Stimulated activated CD8-positive, alpha-beta memory T cell treated with anti-CD3 and anti-CD28 coated beads, Interleukin-15, amount 100 ng/mL, for 4 hours (primary cell): ENCODE measurements at regions not wholly inside any gene's neighbourhood (a gene's known extent, or its start where the extent isn't known, plus 50 kb on each side); places are given as distances from the start of the nearest gene placed in this dataset.

Experiments used
- DNase-seq, 2 donors: peaks; one replicate each; pipeline ENCODE4 v3.0.0-alpha.2; 2020; ENCODE audit warnings: low read depth in 2 of 2

DNA sequence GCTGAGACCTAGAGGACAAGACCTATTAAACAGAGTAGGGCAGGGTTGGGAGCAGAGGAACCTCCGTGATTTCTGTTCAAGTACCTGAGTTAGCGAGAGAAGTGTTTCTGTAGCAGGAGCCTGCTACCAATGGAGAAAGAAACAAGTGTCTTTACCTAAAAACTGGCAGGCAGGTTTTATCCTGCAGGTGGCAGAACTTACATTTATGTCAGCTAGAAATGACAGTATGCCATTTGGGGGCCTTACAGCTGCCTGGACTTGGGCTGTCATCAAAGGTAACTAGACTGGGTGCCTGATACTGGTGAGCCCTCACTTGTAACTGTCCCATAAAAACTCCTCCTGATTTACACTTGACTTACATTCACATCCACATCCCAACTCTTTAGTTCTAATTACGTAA, 185.3 kb upstream of the MIR17HG start:
- DNase-seq: no peak

- no peak for DNase-seq
Measured at GRCh38 chr13:91162589-91162988, 184.9 kb upstream of the MIR17HG start.

DNA sequence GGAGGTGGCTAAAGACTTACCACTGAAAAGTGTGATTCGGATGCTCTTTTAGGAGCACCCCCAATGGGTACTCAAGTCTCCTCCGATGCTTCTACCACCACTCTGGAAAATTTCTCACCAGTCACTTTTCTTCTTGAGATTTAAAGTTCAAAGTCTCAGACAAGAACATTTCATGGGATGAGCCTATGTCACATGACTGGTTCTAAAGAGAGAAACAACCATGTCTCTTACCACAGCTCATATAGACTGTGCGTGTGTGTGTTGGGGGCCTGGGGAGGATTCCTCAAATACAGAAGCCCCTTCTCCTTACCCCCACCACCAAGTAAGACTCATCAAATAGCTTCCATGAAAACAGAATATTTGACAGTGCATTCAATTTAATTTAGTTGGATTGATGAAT, 181.7 kb upstream of the MIR17HG start:
- no peak for DNase-seq

DNA sequence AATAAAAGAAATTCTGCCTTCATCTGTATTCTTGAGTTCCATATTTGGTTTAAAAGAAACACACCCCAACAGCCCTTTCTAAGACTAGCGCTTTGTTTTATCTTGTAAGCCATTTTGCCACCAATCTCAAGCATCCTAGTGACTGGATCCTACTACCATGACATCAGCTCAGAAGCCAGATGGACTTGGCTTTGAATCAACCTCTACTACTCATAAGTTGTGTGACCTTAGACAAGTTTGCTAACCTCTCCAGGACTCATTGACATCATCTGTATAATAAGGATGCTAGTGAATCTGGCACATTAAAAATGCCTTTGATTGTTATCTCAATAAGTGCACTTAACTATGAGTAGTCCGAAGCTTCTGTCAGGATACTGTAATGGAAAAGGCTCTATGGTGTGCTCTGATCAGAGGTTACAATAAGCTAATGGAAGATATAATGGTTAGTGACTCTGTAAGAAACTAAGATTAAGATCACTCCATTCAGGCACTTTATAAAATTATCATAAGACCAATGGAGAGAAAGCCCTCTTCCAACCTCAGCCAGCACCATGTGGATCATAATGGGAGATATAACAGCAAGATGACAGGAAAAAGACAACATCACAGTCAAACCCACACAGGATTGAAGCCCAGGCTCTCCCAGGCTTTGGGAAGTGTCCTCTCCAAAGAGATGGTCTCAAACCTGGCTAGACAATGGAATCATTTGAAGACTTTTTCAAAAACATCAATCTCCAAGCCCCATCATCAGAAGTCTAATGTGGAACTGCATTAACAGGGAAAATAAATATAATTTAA, 180.6 kb upstream of the MIR17HG start:
- no peak for DNase-seq

- DNase-seq: no peak
Measured at GRCh38 chr13:91167706-91168385, 179.6 kb upstream of the MIR17HG start.

GRCh38 chr13:91168386-91168711, 179.1 kb upstream of the MIR17HG start:
- no peak for DNase-seq

DNA sequence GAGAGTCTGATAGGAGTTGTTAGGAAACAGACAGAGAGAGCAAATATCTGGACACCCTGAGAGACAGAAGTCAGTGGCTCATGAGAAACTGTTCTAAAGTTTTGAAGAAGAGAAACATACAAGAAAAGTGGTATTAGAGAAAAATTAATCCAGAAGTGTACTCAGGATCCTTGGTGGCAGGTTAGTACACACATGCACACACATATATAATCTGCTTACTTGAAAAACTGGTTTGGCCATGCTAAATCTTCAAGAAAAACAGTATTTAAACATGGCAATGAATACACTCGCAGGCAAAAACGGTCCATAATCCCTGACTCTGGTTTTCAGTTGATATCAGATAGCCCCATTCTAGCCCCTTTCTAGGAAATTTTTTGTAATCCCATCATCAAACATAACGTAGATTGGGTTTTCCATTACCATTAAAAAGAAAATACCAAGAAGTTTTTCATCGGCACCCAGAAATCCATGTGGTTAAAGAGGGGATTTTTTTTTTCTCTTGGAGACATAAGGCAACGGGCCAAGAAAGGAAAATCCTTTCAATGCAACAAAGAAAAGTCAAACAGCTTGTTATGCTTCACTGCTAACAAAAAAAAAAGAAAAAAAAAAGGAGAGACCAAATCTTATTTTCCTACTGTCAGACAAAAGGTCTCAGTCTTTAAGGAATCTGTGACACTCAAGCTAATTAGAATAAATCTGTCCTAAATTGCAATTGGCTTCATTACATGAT, 178.0 kb upstream of the MIR17HG start:
- no peak for DNase-seq

DNA sequence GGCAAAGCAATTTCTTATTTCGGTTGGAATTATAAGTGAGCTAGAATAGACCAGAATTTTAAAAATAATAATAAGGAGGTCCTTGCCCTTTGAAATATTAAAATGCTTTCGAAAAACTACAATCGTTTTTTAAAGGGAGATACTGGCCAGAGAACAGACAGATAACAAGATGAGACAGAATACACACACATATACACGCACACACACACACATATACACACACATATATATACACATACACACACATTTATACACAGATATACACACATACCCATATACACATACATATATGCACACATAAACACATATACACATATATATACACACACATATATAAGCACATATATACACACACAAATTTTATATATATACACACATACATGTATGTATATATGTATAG, 175.3 kb upstream of the MIR17HG start:
- DNase-seq: no peak

GRCh38 chr13:91174886-91175501, 172.5 kb upstream of the MIR17HG start:
- no peak for DNase-seq

DNA sequence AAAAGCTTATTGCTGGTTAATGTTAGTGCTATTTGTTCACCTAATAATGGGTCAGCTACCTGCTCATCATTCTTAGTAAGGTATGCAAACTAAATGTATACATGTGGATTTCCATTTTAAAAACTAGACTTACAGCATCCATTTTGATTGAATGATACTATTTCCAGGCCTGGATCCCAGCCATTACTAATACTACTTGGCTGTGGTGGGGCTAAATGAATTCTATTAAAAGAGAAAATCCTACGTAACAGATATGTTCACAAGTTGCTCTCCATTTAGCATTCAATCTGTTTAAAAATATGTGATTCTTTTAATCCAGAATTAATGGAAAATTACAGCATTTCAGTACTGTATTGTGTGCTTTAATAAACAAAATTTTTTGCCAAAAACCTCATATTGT, 169.4 kb upstream of the MIR17HG start:
- no peak for DNase-seq

- no peak for DNase-seq
Measured at GRCh38 chr13:91181892-91182291, 165.6 kb upstream of the MIR17HG start.

GRCh38 chr13:91184244-91184926, 163.1 kb upstream of the MIR17HG start:
- DNase-seq: no peak

DNA sequence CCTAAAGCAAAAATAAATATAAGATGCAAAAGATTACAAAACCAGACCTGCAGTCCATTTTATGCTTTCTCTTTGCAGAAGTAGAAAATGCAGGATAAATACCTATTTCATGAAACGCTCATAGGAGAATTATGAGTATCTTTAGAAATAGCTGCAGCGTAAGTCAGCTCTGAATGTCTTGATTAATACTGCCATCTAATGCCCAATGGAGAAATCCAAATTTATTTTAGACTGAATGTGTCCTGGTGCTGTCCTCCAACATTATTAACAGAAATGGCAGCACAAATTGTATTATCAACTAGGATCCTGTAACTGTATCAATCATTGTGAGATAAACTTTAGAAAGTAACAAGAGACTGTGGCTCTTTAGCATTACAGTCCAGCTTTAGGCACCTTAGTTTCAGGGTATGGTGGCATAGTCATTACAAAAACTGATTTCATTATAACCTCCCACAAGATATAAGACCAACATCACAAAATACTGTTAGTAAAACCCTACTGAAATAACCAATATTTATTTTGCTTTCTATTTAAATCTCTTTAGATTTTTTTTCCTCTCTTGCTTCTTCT, 162.1 kb upstream of the MIR17HG start:
- DNase-seq: no peak

GRCh38 chr13:91187522-91187921, 160.0 kb upstream of the MIR17HG start:
- DNase-seq: no peak

- DNase-seq: no peak
Measured at GRCh38 chr13:91189506-91189905, 158.0 kb upstream of the MIR17HG start.

DNA sequence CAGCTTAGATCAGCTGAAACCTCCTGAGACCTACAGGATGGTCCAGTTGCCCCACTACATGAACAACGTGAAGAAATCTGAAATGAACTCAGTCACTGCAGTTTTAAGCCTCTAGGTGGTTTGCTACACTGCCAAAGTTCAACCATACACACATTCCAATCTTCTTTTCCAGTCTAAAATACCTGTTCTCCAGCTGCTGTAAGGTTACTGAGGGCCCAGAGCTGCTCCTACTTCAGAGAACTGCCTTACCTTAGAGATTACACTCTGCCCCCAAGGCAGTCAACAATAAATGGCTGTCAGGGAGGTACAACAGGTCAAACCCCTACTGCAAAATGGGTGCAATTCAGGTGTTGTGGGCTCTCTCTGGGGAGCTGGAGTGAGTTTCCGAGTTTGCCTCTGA, 154.1 kb upstream of the MIR17HG start:
- no peak for DNase-seq

- DNase-seq: no peak
Measured at GRCh38 chr13:91195789-91196188, 151.7 kb upstream of the MIR17HG start.

DNA sequence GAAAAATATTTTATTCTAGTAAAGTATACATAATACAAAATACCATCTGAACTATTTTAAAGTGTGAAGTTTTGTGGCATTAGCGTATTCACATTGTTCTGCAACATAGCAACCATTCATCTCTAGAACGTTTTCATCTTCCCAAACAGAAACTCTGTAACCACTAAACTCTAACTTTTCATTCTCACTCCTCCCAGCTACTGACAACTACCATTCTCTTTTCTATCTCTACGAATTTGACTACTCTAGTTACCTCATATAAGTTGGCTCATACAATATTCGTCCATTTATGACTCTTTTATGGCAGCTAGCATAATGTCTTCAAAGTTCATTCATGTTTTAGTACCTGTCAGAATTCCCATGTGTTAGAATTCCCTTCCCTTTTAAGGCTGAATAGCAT, 150.5 kb upstream of the MIR17HG start:
- no peak for DNase-seq

- DNase-seq: no peak
Measured at GRCh38 chr13:91199866-91200265, 147.6 kb upstream of the MIR17HG start.

DNA sequence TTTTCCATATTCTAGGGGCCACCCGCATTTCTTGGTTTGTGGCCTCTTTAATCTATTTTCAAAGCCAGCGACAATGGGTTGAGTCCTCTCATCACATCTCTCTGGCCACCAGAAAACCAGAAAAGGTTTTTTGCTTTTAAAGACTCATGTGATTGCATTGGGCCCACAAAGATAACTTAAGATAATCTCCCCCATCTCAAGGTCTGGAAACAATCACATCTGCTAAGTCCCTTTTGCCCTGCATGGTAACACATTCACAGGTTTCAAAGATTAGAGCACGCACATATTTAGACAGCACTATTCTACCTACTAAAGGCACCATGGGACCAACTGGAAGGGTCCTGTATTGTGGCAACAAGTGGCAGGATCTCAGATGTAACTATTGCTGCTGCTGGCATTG, 147.0 kb upstream of the MIR17HG start:
- no peak for DNase-seq

GRCh38 chr13:91203430-91203829, 144.1 kb upstream of the MIR17HG start:
- no peak for DNase-seq

- no peak for DNase-seq
Measured at GRCh38 chr13:91207261-91207660, 140.2 kb upstream of the MIR17HG start.
